ENCODE measurements at regions not wholly inside any gene's neighbourhood (a gene's known extent, or its start where the extent isn't known, plus 50 kb on each side); places are given as distances from the start of the nearest gene placed in this dataset.

- intact Hi-C loops (cut with DNase I), result no loop called here
- TF ChIP-seq CTCF (IDR thresholded peaks at IDR 0.05) (no peak), POLR2AphosphoS5 (IDR thresholded peaks at IDR 0.05; ENCODE audit: insufficient read depth in 1 of 2, low read depth in 1 of 2) (no peak), POLR2A (IDR thresholded peaks at IDR 0.05) (no peak)
- Histone ChIP-seq H3K9me3 (no peaks in the 10 kb centered on the region), H3K4me3 (no peak overlapping the region), H3K36me3 (no peaks in the 10 kb centered on the region), H3K27me3 (no peaks in the 10 kb centered on the region), H3K27ac (no peak overlapping the region), H3K4me1 (peaks cover 5% of the 10 kb centered on the region)
- no peak for DNase-seq (ENCODE audit: extremely low spot score in 2 of 2)
Measured at GRCh38 chr12:91954326-91954725, 191.3 kb downstream of the BTG1 start.

GRCh38 chr12:91952916-91953315 is 192.7 kb downstream of the BTG1 start:
- Histone ChIP-seq H3K4me3 (no peak overlapping the region), H3K9me3 (no peaks in the 10 kb centered on the region), H3K36me3 (no peaks in the 10 kb centered on the region), H3K27ac (no peak overlapping the region), H3K4me1 (peaks cover 5% of the 10 kb centered on the region), H3K27me3 (no peaks in the 10 kb centered on the region)
- intact Hi-C loops (cut with DNase I), result no loop called here
- no peak for DNase-seq (ENCODE audit: extremely low spot score in 2 of 2)
- TF ChIP-seq POLR2AphosphoS5 (IDR thresholded peaks at IDR 0.05; ENCODE audit: insufficient read depth in 1 of 2, low read depth in 1 of 2) (no peak), POLR2A (IDR thresholded peaks at IDR 0.05) (no peak), CTCF (IDR thresholded peaks at IDR 0.05) (no peak)

GRCh38 chr12:91951571-91951970 is 194.1 kb downstream of the BTG1 start:
- H3K9me3 ChIP-seq, result no peaks in the 10 kb centered on the region
- H3K27me3 ChIP-seq, result no peaks in the 10 kb centered on the region
- no peaks in the 10 kb centered on the region for H3K36me3 ChIP-seq
- TF ChIP-seq POLR2AphosphoS5 (IDR thresholded peaks at IDR 0.05; ENCODE audit: insufficient read depth in 1 of 2, low read depth in 1 of 2), result no peak
- no peak for TF ChIP-seq CTCF (IDR thresholded peaks at IDR 0.05)
- TF ChIP-seq POLR2A (IDR thresholded peaks at IDR 0.05), result no peak
- H3K27ac ChIP-seq, result no peak overlapping the region
- H3K4me3 ChIP-seq, result no peak overlapping the region
- peaks cover 5% of the 10 kb centered on the region for H3K4me1 ChIP-seq
- DNase-seq (ENCODE audit: extremely low spot score in 2 of 2), result no peak
- intact Hi-C loops (cut with DNase I), result no loop called here

- H3K4me3 ChIP-seq, result no peak overlapping the region
- intact Hi-C loops (cut with DNase I), result no loop called here
- DNase-seq (ENCODE audit: extremely low spot score in 2 of 2), result no peak
- TF ChIP-seq POLR2AphosphoS5 (IDR thresholded peaks at IDR 0.05; ENCODE audit: insufficient read depth in 1 of 2, low read depth in 1 of 2) (peak in 1 of 2 donors; percentile 81), POLR2A (IDR thresholded peaks at IDR 0.05) (no peak)
- no peak overlapping the region for H3K27ac ChIP-seq
- no peaks in the 10 kb centered on the region for H3K27me3 ChIP-seq
- no peaks in the 10 kb centered on the region for H3K4me1 ChIP-seq
- no peaks in the 10 kb centered on the region for H3K9me3 ChIP-seq
- H3K36me3 ChIP-seq, result no peaks in the 10 kb centered on the region
Measured at GRCh38 chr12:91948504-91948903, 197.1 kb downstream of the BTG1 start.

- Histone ChIP-seq H3K36me3 (no peaks in the 10 kb centered on the region), H3K9me3 (no peaks in the 10 kb centered on the region), H3K27ac (no peak overlapping the region), H3K4me3 (no peak overlapping the region), H3K27me3 (no peaks in the 10 kb centered on the region), H3K4me1 (no peaks in the 10 kb centered on the region)
- no peak for DNase-seq (ENCODE audit: extremely low spot score in 2 of 2)
- intact Hi-C loops (cut with DNase I), result no loop called here
- TF ChIP-seq POLR2AphosphoS5 (IDR thresholded peaks at IDR 0.05; ENCODE audit: insufficient read depth in 1 of 2, low read depth in 1 of 2) (no peak), CTCF (IDR thresholded peaks at IDR 0.05) (no peak), POLR2A (IDR thresholded peaks at IDR 0.05) (no peak)
Measured at GRCh38 chr12:91947459-91947858, 198.2 kb downstream of the BTG1 start.

- no peak for DNase-seq (ENCODE audit: extremely low spot score in 2 of 2)
- intact Hi-C loops (cut with DNase I), result no loop called here
- no peak for TF ChIP-seq POLR2AphosphoS5 (IDR thresholded peaks at IDR 0.05; ENCODE audit: insufficient read depth in 1 of 2, low read depth in 1 of 2)
- no peak for TF ChIP-seq CTCF (IDR thresholded peaks at IDR 0.05)
- TF ChIP-seq POLR2A (IDR thresholded peaks at IDR 0.05), result no peak
Measured at GRCh38 chr12:91944637-91945036, 201.0 kb downstream of the BTG1 start.

More at GRCh38 chr12:91944637-91945036, 201.0 kb downstream of the BTG1 start:
- Histone ChIP-seq H3K36me3 (no peaks in the 10 kb centered on the region), H3K4me1 (no peaks in the 10 kb centered on the region), H3K9me3 (no peaks in the 10 kb centered on the region), H3K27ac (no peak overlapping the region), H3K27me3 (no peaks in the 10 kb centered on the region), H3K4me3 (no peak overlapping the region)
